ENCODE measurements at regions not wholly inside any gene's neighbourhood (a gene's known extent, or its start where the extent isn't known, plus 50 kb on each side); places are given as distances from the start of the nearest gene placed in this dataset.
"Not testable (repeated sequence)": the region's sequence is repeated elsewhere in the genome, so short reads cannot be mapped to it uniquely, and the experiment has no call there.

GRCh38 chr14:22131749-22132476 lies 457.1 kb downstream of the DAD1 start:
- peak; percentile 54 for DNase-seq

DNA sequence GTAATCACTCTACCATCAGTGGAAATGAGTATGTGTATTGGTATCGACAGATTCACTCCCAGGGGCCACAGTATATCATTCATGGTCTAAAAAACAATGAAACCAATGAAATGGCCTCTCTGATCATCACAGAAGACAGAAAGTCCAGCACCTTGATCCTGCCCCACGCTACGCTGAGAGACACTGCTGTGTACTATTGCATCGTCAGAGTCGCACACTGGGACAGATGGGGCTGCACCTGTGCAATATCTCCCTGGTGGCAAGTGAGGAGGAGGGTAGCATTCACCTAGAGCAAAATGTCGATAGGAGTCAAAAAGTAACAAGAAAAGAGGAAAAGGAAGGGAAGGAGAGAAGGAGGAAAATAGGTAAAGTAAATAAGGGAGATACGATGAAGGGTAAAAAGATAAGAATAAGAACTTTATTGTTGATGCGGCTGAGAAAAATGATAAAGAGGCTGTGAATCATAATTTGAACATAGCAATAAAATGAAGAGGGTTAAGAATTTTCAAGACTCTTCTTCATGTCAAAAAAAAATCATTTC lies 450.5 kb upstream of the OR4E1 start:
- DNase-seq = no peak

DNA sequence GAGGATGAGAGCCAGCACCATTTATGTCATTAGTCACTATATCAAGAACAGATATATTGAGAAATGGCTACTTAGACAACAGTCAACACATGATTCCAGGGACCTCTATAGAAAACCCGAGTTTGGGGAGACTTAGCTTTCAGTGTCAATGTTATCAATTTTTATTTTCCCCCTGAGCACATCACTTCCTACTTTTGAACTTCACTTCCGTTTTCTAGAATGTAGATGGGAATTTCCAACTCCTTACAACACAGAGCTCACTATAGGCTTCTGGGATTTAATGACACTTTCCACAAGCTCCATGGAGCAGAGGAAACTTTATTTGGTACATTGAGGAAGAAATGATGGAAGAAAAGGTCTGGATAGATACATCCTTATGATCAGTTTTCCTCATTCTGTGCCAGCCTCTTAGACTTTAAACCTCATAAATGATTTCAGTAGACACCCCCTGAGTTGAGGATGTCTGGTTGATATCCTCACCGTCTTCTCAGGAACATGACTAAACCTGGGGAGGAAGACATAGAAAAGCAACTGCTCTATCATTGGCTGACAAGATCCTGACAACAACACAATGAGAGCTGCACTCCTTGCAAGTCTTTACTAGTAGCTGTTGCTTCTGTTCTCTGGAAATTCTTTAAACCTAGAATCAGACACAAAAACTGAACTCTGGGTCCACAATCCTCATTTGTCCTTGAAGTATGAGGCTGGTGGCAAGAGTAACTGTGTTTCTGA lies 449.4 kb upstream of the OR4E1 start:
- DNase-seq = no peak

DNA sequence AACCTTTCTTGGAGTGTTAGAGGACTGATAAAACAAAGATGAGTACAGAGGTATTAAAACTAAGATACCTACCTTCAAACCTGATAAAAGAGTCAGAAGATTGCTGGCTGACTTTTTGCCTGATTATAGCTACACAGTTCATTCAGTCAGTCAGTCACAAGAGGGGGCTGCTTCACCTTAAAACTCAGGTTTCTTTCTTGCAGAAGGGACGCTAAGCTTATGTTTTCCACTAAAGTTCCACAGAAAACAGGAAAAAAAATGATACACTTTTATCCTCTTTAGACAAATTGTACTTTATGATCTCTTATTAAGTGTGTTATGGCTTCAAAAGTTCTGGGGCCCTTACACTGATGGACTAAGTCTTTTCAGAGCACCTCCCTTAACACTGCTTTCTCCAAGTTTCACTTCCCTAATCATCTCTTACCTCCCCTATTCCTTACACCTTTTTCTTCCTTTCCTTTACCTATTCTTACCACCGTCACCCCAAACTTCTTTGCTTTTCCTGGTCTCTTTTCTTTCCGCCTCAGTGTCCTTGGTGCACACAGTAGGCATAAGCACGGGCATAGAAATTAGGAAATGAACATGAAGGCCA lies 448.7 kb upstream of the OR4E1 start:
- no peak for DNase-seq

DNA sequence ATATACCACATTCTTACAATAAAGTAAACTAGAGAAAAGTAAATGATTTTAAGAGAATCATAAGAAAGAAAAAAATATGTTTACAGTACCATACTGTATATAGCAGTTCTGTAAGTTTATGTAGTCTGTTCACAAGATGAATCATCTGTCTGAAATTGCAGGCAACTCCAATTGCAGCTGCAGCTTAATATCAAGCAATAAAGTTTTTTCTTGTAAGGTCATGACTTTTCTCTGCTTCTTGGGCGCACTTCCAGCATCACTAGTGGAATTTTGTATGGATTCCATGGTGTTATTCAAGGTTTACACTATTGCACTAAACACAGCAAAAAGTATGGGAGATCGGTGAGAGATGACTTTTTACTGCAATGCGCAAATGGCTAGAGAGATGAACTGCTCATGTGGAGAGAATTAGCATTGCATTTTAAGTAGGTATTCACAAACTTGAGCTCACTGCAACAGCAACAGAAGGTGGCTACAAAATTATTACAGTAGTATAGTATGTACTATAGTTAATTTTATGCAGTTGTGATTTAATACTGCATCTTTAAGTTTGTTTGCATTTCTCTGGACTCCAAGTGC lies 445.4 kb upstream of the OR4E1 start:
- DNase-seq = no peak

- DNase-seq = no peak
These were observed 439.8 kb upstream of the OR4E1 start for GRCh38 chr14:22113401-22113800.

DNA sequence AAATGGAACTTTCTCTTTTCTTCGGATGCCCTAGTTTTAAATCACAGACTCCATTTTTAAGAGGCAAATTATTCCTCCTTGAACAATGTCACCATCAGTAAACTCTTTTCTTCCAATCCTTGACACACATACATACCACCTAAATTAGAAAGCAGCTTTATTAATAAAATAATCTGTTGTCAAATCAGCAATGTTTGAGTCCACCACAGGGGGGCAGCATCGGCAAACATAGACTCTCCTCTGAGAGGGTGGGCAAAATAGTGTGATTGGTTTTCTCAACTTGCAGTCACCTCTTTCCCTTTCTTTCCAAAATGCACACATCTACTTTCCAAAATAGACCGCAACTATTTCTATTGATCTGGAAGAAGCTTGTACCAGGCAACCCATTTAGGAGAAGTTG lies 438.4 kb upstream of the OR4E1 start:
- peak; percentile 65 for DNase-seq

DNA sequence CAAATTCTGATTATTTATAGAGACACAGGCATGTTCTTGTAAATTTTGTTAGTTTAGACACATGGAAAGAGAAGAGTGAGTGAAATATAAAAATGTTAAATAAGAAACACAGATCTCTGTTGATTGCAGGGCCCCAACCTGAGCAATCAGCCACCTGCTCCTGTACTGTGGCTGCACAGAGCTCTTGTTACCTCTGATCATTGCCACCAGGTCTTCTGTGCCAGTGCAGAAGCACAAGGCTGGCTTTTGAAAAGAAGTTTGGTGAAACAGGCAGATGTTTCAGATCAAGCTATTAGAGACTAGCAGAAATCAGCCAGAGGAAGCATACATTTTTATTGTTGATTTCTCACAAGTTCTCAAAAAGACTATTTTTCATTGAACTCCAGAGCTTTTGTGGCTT lies 434.1 kb upstream of the OR4E1 start:
- no peak for DNase-seq

- DNase-seq = no peak
These were observed 433.4 kb upstream of the OR4E1 start for GRCh38 chr14:22106700-22107697.

- no peak for DNase-seq
These were observed 432.0 kb upstream of the OR4E1 start for GRCh38 chr14:22105624-22106006.

GRCh38 chr14:22105006-22105623 lies 431.5 kb upstream of the OR4E1 start:
- no peak for DNase-seq

GRCh38 chr14:22100764-22101120 lies 427.1 kb upstream of the OR4E1 start:
- not testable (repeated sequence) for DNase-seq

GRCh38 chr14:22099942-22100763 lies 426.5 kb upstream of the OR4E1 start:
- DNase-seq = no peak

DNA sequence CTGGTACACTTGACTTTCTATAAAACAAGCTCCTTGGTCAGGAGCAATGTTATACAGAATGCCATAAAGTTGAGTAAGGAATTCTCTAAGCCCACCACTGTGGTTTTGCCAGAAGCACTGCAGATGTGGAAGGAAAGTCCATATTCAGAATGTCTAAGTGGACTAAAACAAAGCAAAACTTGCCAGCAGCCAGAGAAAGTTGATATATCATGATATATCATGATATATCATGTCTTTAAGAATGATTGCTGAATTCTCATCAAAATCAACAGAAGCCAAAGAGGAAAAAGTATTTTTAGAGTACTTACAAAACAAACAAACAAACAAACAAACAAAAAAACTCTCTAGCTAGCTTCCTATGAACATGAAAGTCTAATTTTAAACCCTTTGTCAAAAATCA lies 424.8 kb upstream of the OR4E1 start:
- DNase-seq = no peak

GRCh38 chr14:22097586-22098292 lies 424.1 kb upstream of the OR4E1 start:
- no peak for DNase-seq

GRCh38 chr14:22097072-22097471 lies 423.5 kb upstream of the OR4E1 start:
- no peak for DNase-seq

DNA sequence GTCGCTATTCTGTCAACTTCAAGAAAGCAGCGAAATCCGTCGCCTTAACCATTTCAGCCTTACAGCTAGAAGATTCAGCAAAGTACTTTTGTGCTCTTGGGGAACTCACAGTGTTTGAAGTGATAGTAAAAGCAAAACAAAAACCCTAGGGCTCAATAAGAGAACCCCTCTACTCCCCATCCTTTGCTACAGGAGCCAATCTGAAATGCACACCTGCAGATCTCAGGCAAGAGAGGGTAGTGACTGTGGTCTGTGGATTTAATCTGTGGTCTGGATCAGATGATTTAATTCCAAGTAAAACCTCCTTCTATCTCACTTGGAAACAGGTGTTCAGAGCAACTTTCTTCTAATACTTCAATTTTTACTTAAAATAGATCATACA lies 422.9 kb upstream of the OR4E1 start:
- no peak for DNase-seq

DNA sequence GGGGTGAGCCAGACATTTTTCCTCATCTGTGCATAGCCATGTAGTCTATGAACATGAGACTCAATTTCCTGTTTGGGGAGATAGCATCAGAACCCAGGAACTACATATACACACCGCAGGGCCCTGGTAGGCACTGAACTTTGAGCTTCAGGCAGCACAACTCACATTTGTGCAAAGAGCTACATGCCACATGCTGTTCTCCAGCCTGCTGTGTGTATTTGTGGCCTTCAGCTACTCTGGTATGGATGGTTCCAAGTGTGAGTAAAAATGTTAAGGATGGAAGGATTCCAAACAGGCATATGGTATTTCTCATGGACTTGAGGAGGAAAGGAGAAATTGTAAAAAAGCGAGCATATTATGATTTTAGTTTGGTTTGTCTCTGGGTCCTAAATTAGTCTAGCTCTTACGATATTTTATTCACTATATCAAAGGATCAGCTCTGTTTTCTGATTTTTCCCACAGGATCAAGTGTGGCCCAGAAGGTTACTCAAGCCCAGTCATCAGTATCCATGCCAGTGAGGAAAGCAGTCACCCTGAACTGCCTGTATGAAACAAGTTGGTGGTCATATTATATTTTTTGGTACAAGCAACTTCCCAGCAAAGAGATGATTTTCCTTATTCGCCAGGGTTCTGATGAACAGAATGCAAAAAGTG lies 422.4 kb upstream of the OR4E1 start:
- DNase-seq = no peak

DNA sequence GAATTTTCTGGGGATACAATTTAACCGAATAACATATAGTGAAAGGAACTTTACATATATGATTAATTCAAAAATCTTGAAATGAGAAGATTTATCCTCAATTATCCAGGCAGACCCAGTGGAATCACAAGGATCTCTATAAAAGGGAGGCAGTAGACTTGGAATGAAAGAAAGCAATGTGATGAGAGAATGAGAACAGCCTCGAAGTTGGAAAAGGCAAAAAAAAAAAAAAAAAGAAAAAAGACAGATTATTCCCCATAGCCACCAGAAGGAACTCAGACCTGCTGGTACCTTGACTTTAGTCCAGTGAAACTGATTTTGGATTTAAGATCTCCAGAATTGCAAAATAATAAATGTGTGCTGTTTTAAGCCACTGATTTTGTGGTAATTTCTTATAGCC lies 416.3 kb upstream of the OR4E1 start:
- no peak for DNase-seq

All from activated CD8-positive, alpha-beta memory T cell treated with anti-CD3 and anti-CD28 coated beads, Interleukin-2, amount 50 U/mL, for 48 hours (primary cell).